ENCODE measurements at regions not wholly inside any gene's neighbourhood (a gene's known extent, or its start where the extent isn't known, plus 50 kb on each side); places are given as distances from the start of the nearest gene placed in this dataset.

DNA sequence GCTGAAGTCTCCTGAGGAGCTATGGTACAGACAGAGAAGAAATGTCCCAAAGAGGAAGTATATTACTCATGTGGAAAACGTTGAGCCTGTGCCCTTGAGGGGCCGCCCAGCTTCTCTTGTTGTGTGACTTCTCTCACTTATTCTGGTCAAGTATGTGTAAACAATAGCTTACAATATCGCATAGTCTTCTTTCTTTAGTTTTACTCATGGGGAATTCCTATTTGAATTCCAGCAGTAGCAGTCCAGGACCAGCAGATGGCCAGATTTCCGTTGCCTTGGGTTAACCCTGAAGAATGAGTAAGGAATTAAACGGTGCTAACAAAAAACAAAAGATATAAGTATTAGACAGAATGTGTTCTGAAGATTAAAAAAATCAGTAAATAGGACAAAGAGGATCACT lies 522.0 kb upstream of the GJE1 start:
- Histone ChIP-seq H3K4me3 (no peak overlapping the region), H3K27me3 (no peaks in the 10 kb centered on the region), H3K27ac (no peak overlapping the region), H3K36me3 (no peaks in the 10 kb centered on the region), H3K4me1 (no peaks in the 10 kb centered on the region), H3K9me3 (peaks cover 0 to 15% (median 3%) of the 10 kb centered on the region in 12 donors)
- no peak for DNase-seq
- TF ChIP-seq, protein P1, sequence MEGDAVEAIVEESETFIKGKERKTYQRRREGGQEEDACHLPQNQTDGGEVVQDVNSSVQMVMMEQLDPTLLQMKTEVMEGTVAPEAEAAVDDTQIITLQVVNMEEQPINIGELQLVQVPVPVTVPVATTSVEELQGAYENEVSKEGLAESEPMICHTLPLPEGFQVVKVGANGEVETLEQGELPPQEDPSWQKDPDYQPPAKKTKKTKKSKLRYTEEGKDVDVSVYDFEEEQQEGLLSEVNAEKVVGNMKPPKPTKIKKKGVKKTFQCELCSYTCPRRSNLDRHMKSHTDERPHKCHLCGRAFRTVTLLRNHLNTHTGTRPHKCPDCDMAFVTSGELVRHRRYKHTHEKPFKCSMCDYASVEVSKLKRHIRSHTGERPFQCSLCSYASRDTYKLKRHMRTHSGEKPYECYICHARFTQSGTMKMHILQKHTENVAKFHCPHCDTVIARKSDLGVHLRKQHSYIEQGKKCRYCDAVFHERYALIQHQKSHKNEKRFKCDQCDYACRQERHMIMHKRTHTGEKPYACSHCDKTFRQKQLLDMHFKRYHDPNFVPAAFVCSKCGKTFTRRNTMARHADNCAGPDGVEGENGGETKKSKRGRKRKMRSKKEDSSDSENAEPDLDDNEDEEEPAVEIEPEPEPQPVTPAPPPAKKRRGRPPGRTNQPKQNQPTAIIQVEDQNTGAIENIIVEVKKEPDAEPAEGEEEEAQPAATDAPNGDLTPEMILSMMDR (IDR thresholded peaks at IDR 0.05), result no peak
- no peak for TF ChIP-seq POLR2A (IDR thresholded peaks at IDR 0.05)
- ATAC-seq, result no peak
- intact Hi-C loops (cut with DNase I), result no loop called here
- WGBS, 4 donors, result 63 to 69% (median 66%) methylated on average over 5 of the region's 5 CpGs

DNA sequence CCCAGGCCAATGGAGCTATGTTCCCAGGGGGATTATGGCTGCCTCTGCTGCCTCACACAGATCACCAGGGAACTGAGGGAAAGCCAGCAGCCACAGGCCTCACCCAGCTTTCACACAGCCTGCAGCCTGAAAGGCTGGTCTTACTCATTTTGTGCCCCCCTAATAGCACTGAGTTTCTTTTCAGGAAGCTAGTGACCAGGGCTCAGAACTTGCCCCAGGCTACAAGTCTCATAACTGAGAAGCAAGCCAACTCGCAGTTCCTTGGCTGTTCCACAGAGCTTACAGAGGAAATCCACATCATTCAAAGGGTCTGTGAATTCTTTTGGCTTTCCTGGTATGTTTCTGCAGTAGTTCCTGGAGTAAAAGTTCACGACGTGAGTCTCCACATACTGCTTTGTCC lies 524.8 kb upstream of the GJE1 start:
- Histone ChIP-seq H3K4me1 (no peaks in the 10 kb centered on the region), H3K27me3 (no peaks in the 10 kb centered on the region), H3K27ac (no peak overlapping the region), H3K36me3 (no peaks in the 10 kb centered on the region), H3K9me3 (peaks cover 0 to 18% (median 3%) of the 10 kb centered on the region in 12 donors), H3K4me3 (no peak overlapping the region)
- WGBS, 4 donors, result 70 to 90% (median 71%) methylated on average over 2 to 3 of the region's 3 CpGs
- no peak for DNase-seq
- TF ChIP-seq, protein P1 (IDR thresholded peaks at IDR 0.05), result no peak
- no peak for TF ChIP-seq POLR2A (IDR thresholded peaks at IDR 0.05)
- no peak for ATAC-seq
- intact Hi-C loops (cut with DNase I), result no loop called here

DNA sequence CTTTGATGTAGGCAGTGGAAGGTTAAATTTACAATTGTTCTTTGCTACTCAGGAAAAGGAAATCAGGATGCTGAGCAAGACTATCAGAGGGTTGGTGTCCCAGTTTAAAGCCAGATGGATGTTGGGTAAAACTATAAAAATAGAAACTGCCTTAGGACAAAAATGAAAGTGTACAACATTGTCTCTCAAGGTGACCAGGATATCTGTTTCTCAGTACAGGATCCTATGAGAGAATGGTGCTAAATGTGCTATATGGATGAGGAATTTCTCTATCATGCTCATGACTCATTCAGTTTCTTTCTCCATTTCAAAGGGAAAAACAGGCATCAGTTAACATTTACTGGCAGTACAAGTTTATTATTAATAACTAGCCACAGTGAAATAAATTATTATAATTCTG lies 534.2 kb upstream of the GJE1 start:
- TF ChIP-seq, protein P1 (IDR thresholded peaks at IDR 0.05), result no peak
- Histone ChIP-seq H3K9me3 (no peaks in the 10 kb centered on the region), H3K27me3 (no peaks in the 10 kb centered on the region), H3K36me3 (no peaks in the 10 kb centered on the region), H3K27ac (peak overlapping the region in 1 of 12 donors; percentile 1), H3K4me3 (no peak overlapping the region), H3K4me1 (peaks cover 0 to 10% (median 0%) of the 10 kb centered on the region in 12 donors)
- ATAC-seq (peak in 3 of 4 donors; percentile 50 to 73 (median 70)), DNase-seq (no peak)
- intact Hi-C loops (cut with DNase I), result no loop called here

DNA sequence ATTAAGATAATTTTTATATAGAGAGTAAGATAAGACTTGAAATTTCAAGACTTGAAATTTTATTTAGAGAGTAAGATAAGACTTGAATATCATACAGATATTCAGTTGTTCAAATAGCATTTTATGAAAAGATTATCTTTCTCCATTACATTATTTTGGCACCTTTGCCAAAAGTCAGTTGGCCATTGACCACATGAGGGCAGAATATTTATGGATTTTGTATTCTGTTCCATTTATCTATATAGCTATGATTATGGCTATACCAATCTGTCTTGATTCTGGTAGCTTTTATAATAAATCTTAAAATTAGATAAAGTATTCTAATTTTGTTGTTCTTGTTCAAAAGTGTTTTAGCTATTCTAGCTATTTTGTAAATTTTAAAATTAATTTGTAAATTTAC lies 537.9 kb upstream of the GJE1 start:
- Histone ChIP-seq H3K9me3 (no peaks in the 10 kb centered on the region), H3K4me3 (no peak overlapping the region), H3K4me1 (peaks cover 0 to 10% (median 0%) of the 10 kb centered on the region in 12 donors), H3K36me3 (no peaks in the 10 kb centered on the region), H3K27me3 (no peaks in the 10 kb centered on the region), H3K27ac (no peak overlapping the region)
- ATAC-seq (no peak), DNase-seq (no peak)
- TF ChIP-seq, protein P1 (IDR thresholded peaks at IDR 0.05), result no peak
- TF ChIP-seq POLR2A (IDR thresholded peaks at IDR 0.05), result no peak
- intact Hi-C loops (cut with DNase I), result no loop called here

Measured in heart left ventricle (tissue), 16 donors.